A549 (cell line): ENCODE measurements at regions not wholly inside any gene's neighbourhood (a gene's known extent, or its start where the extent isn't known, plus 50 kb on each side); places are given as distances from the start of the nearest gene placed in this dataset.

ENCODE experiments used
- ATAC-seq, 2 experiments: fragments of 200-7000 bp in 1 of 2; fragments of >200 bp in 1 of 2; cut with Nextera tagmentation in 1 of 2; cut with Tn5 transposase in 1 of 2; 3 replicates each; pipeline versions ENCODE4 v1.8.0 to v1.9.1; 2018 to 2020; ENCODE audit warnings: mild to moderate bottlenecking in 1 of 2, moderate library complexity in 1 of 2
- CTCF ChIA-PET: fragments of 300-600 bp; sonication (Branson Sonifier 250); formaldehyde crosslinking; extraction: SDS; loops from one replicate; lab custom pipeline; 2021; ENCODE audit warnings: antibody characterized with exemption, inconsistent platforms; lab: Yijun Ruan, JAX
- POLR2A ChIA-PET: fragments of 350-600 bp; formaldehyde crosslinking; extraction: SDS; loops from one replicate; lab custom pipeline; 2021; ENCODE audit warnings: antibody characterized with exemption, inconsistent platforms; lab: Yijun Ruan, JAX
- DNase-seq, 2 experiments: peaks; one replicate each; pipeline versions ENCODE4 v3.0.0 to v3.0.0-alpha.2; 2011 to 2016; ENCODE audit warnings: low read depth in 1 of 2, low spot score in 1 of 2
- FAIRE-seq: peaks from 2 replicates; lab custom pipeline; 2011; peaks lifted over from hg19 to GRCh38; lab: Jason Lieb, UNC
- H3K27ac ChIP-seq, 2 experiments: fragments of >200 bp; sonication (Bioruptor Twin); formaldehyde crosslinking; 3 replicates each; pipeline ENCODE4 v1.5.1; 2016 to 2017
- H3K4me1 ChIP-seq: fragments of >200 bp; sonication (Bioruptor Twin); formaldehyde crosslinking; 3 replicates; pipeline ENCODE4 v1.6.1; 2016
- H3K4me2 ChIP-seq: fragments of >200 bp; sonication (Bioruptor Twin); formaldehyde crosslinking; 3 replicates; pipeline ENCODE4 v1.6.1; 2016
- H3K4me3 ChIP-seq: fragments of >200 bp; sonication (Bioruptor Twin); formaldehyde crosslinking; 3 replicates; pipeline ENCODE4 v1.5.1; 2016
- H3K9me3 ChIP-seq: fragments of >200 bp; sonication (Bioruptor Twin); formaldehyde crosslinking; 3 replicates; pipeline ENCODE4 v1.6.1; 2016
- BHLHE40 ChIP-seq: IDR thresholded peaks from 2 replicates; pipeline ENCODE4 v1.6.1; 2012; ENCODE audit warnings: low read depth, low read length, inconsistent platforms
- CEBPB ChIP-seq, 2 experiments: fragments of >200 bp in 1 of 2; sonication (Bioruptor Twin) in 1 of 2; formaldehyde crosslinking in 1 of 2; IDR thresholded peaks; 2 replicates each; pipeline ENCODE4 v1.6.1; 2012 to 2016
- CHD2 ChIP-seq: fragments of 150-350 bp; IDR thresholded peaks from 2 replicates; pipeline ENCODE4 v1.6.1; 2014; ENCODE audit warnings: low read length; ENCODE audit not compliant: partially characterized antibody
- EHF ChIP-seq: fragments of 250-450 bp; sonication (Bioruptor Pico); IDR thresholded peaks from 2 replicates; pipeline ENCODE4 v1.5.0; 2020; ENCODE audit warnings: mild to moderate bottlenecking
- EP300 ChIP-seq, 2 experiments: fragments of >200 bp; sonication (Bioruptor Twin); formaldehyde crosslinking; IDR thresholded peaks; 2 replicates in 1 of 2; 3 replicates in 1 of 2; pipeline ENCODE4 v1.6.1; 2016 to 2017
- ESRRA ChIP-seq: fragments of 150-350 bp; IDR thresholded peaks from 2 replicates; pipeline ENCODE4 v1.6.1; 2014; ENCODE audit warnings: mild to moderate bottlenecking, low read length, borderline replicate concordance
- FOSB ChIP-seq: fragments of 250-450 bp; sonication (Bioruptor Pico); IDR thresholded peaks from 2 replicates; pipeline ENCODE4 v1.5.0; 2020; ENCODE audit warnings: mild to moderate bottlenecking, moderate library complexity
- FOSL2 ChIP-seq, 2 experiments: fragments of 450-650 bp in 1 of 2; fragments of >200 bp in 1 of 2; sonication (Bioruptor Twin) in 1 of 2; formaldehyde crosslinking; IDR thresholded peaks; 2 replicates each; pipeline versions ENCODE4 v1.5.0 to v1.6.1; 2016 to 2020; ENCODE audit warnings: mild to moderate bottlenecking in 1 of 2, moderate library complexity in 1 of 2
- FOXS1 ChIP-seq: fragments of 250-450 bp; sonication (Bioruptor Pico); IDR thresholded peaks from 2 replicates; pipeline ENCODE4 v1.5.0; 2020; ENCODE audit warnings: mild to moderate bottlenecking, moderate library complexity
- HDAC2 ChIP-seq: fragments of 200-600 bp; sonication (generic); IDR thresholded peaks from 2 replicates; pipeline ENCODE4 v1.6.1; 2016
- JUNB ChIP-seq: fragments of >200 bp; sonication (Bioruptor Twin); formaldehyde crosslinking; IDR thresholded peaks from 2 replicates; pipeline ENCODE4 v1.6.1; 2016
- MAFK ChIP-seq: fragments of 450-650 bp; IDR thresholded peaks from 2 replicates; pipeline ENCODE4 v1.6.1; 2014; ENCODE audit not compliant: partially characterized antibody
- MAZ ChIP-seq: fragments of 150-350 bp; IDR thresholded peaks from 2 replicates; pipeline ENCODE4 v1.6.1; 2014; ENCODE audit warnings: antibody characterized with exemption, low read depth, low read length, borderline replicate concordance
- RAD21 ChIP-seq, 2 experiments: fragments of >200 bp in 1 of 2; sonication (Bioruptor Twin) in 1 of 2; formaldehyde crosslinking in 1 of 2; IDR thresholded peaks in 1 of 2; conservative IDR thresholded peaks in 1 of 2; 2 replicates in 1 of 2; 3 replicates in 1 of 2; pipeline ENCODE4 v1.6.1; 2012 to 2018; ENCODE audit warnings: inconsistent platforms in 1 of 2
- TFCP2L1 ChIP-seq: fragments of 250-450 bp; sonication (Bioruptor Pico); IDR thresholded peaks from 2 replicates; pipeline ENCODE4 v1.5.0; 2021; ENCODE audit warnings: mild to moderate bottlenecking
- ZFP36 ChIP-seq: fragments of 450-650 bp; IDR thresholded peaks from 2 replicates; pipeline ENCODE4 v1.6.1; 2014; ENCODE audit warnings: borderline replicate concordance; ENCODE audit not compliant: partially characterized antibody
- ZNF302 ChIP-seq: fragments of 250-450 bp; sonication (Bioruptor Pico); IDR thresholded peaks from 2 replicates; pipeline ENCODE4 v1.9.0; 2021; ENCODE audit warnings: inconsistent platforms, mild to moderate bottlenecking, moderate library complexity
- WGBS: methylation state at CpG from one replicate; pipeline ENCODE4 v1.1.6; 2017; ENCODE audit errors: missing lambda C conversion rate; 5-methylcytosine and 5-hydroxymethylcytosine counted together
- TF ChIP-seq, protein P1 (sequence below): IDR thresholded peaks from 2 replicates; pipeline ENCODE4 v1.6.1; 2012
- TF ChIP-seq, protein P2 (sequence below): fragments of >200 bp; sonication (Bioruptor Twin); formaldehyde crosslinking; IDR thresholded peaks from 3 replicates; pipeline ENCODE4 v1.6.1; 2016
- TF ChIP-seq, protein P3 (sequence below): fragments of >200 bp; sonication (Bioruptor Twin); formaldehyde crosslinking; IDR thresholded peaks from 2 replicates; pipeline ENCODE4 v1.6.1; 2016
- TF ChIP-seq, protein P4 (sequence below): fragments of 200-600 bp; sonication (generic); IDR thresholded peaks from 2 replicates; pipeline ENCODE4 v1.6.1; 2016; ENCODE audit warnings: antibody characterized with exemption, mild to moderate bottlenecking, moderate library complexity

DNA sequence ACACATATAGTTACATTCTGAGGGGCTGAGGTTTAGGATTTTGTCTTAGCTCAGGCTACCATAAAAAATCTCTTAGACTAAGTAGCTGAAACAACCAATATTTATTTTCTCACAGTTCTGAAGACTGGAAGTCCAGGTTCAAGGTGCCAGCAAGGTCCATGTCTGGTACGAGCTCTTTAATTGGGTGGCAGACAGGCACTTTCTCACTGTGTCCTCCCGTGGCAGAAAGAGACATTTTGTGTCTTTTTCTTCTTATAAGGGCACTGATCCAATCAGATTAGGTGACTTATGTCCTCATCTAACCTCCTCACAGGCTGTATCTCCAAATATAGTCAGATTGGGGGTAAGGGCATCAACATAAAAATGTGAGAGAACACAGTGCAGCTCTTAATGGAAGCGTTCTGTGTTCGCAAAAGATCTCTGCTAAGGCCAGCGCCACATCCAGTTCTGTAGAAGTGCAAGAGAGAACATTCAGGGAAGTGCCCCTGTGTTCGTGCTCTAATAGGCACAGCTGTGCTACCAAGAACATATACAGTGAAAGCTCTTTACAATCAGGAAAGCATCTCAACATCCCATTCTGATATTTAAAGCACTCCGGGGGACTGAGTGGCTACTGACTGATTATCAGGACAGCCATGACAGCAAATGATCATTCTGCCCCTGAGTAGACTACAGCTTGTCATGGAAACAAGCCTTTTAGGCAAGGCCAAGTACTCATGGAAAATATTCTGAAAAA, 819.2 kb downstream of the LIG4 start:
- no peak for FAIRE-seq

DNA sequence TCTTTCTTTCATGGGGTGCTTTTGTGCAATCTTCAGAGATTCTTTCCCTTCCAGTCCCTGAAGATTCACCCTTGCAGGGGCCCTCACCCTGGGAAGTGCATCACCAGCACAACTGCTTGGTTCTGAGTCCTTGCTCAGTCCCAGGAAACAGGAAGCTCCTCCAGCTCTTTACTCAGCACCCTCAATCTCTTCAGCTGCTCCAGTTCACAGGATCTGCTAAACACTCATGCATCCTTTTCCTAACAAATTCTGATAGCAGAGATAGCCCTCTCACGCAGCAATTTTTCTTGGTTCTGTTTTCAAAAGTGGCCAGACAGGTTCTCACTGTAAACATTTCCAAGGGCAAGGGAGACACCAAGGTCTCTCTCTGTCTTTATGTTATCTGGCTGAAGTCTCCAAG, 823.1 kb downstream of the LIG4 start:
- no peak for ATAC-seq
- TF ChIP-seq, protein P1, sequence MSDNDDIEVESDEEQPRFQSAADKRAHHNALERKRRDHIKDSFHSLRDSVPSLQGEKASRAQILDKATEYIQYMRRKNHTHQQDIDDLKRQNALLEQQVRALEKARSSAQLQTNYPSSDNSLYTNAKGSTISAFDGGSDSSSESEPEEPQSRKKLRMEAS, result no peak
- TF ChIP-seq, protein P2, sequence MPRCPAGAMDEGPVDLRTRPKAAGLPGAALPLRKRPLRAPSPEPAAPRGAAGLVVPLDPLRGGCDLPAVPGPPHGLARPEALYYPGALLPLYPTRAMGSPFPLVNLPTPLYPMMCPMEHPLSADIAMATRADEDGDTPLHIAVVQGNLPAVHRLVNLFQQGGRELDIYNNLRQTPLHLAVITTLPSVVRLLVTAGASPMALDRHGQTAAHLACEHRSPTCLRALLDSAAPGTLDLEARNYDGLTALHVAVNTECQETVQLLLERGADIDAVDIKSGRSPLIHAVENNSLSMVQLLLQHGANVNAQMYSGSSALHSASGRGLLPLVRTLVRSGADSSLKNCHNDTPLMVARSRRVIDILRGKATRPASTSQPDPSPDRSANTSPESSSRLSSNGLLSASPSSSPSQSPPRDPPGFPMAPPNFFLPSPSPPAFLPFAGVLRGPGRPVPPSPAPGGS, result no peak
- TF ChIP-seq, protein P3, sequence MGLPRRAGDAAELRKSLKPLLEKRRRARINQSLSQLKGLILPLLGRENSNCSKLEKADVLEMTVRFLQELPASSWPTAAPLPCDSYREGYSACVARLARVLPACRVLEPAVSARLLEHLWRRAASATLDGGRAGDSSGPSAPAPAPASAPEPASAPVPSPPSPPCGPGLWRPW, result no peak
- ChIA-PET POLR2A (no interaction called here), CTCF (no interaction called here)
- Histone ChIP-seq H3K4me3 (no peak overlapping the region), H3K4me2 (no peak overlapping the region), H3K4me1 (no peaks in the 10 kb centered on the region), H3K9me3 (no peaks in the 10 kb centered on the region), H3K27ac (no peak overlapping the region)
- whole genome bisulfite sequencing, result 0% methylated on average over 1 of the region's 1 CpG
- no peak for DNase-seq
- no peak for FAIRE-seq

More for the DNA sequence above, 819.2 kb downstream of the LIG4 start:
- H3K4me2 ChIP-seq, result no peak overlapping the region
- POLR2A ChIA-PET, result no interaction called here
- no peak for ATAC-seq
- no peak overlapping the region for H3K4me3 ChIP-seq
- WGBS, result 13% methylated on average over 7 of the region's 7 CpGs
- H3K27ac ChIP-seq, result no peak overlapping the region
- no peak for DNase-seq
- H3K9me3 ChIP-seq, result no peaks in the 10 kb centered on the region
- no peaks in the 10 kb centered on the region for H3K4me1 ChIP-seq
- TF ChIP-seq EHF (CRISPR knock-in tag), result no peak
- no peak for TF ChIP-seq EP300 (IDR thresholded peaks at IDR 0.05)
- no peak for TF ChIP-seq ZNF302 (CRISPR knock-in tag)
- no peak for TF ChIP-seq RAD21 (conservative IDR thresholded peaks at IDR 0.05 in 1 of 2, IDR thresholded peaks at IDR 0.05 in 1 of 2)
- no peak for TF ChIP-seq BHLHE40
- TF ChIP-seq CEBPB (IDR thresholded peaks at IDR 0.05), result no peak
- TF ChIP-seq TFCP2L1 (CRISPR knock-in tag), result no peak
- TF ChIP-seq JUNB, result no peak
- TF ChIP-seq CHD2, result no peak
- TF ChIP-seq MAZ, result no peak
- TF ChIP-seq, protein P4, sequence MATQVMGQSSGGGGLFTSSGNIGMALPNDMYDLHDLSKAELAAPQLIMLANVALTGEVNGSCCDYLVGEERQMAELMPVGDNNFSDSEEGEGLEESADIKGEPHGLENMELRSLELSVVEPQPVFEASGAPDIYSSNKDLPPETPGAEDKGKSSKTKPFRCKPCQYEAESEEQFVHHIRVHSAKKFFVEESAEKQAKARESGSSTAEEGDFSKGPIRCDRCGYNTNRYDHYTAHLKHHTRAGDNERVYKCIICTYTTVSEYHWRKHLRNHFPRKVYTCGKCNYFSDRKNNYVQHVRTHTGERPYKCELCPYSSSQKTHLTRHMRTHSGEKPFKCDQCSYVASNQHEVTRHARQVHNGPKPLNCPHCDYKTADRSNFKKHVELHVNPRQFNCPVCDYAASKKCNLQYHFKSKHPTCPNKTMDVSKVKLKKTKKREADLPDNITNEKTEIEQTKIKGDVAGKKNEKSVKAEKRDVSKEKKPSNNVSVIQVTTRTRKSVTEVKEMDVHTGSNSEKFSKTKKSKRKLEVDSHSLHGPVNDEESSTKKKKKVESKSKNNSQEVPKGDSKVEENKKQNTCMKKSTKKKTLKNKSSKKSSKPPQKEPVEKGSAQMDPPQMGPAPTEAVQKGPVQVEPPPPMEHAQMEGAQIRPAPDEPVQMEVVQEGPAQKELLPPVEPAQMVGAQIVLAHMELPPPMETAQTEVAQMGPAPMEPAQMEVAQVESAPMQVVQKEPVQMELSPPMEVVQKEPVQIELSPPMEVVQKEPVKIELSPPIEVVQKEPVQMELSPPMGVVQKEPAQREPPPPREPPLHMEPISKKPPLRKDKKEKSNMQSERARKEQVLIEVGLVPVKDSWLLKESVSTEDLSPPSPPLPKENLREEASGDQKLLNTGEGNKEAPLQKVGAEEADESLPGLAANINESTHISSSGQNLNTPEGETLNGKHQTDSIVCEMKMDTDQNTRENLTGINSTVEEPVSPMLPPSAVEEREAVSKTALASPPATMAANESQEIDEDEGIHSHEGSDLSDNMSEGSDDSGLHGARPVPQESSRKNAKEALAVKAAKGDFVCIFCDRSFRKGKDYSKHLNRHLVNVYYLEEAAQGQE, result no peak
- no peak for TF ChIP-seq ZFP36
- no peak for TF ChIP-seq FOXS1 (CRISPR knock-in tag)
- no peak for TF ChIP-seq ESRRA
- TF ChIP-seq HDAC2, result no peak
- no peak for TF ChIP-seq FOSL2 (IDR thresholded peaks at IDR 0.05)
- no peak for TF ChIP-seq FOSL2 (CRISPR knock-in tag; IDR thresholded peaks at IDR 0.05)
- TF ChIP-seq, all 56 proteins: peak for 0
- CTCF ChIA-PET, result no interaction called here

DNA sequence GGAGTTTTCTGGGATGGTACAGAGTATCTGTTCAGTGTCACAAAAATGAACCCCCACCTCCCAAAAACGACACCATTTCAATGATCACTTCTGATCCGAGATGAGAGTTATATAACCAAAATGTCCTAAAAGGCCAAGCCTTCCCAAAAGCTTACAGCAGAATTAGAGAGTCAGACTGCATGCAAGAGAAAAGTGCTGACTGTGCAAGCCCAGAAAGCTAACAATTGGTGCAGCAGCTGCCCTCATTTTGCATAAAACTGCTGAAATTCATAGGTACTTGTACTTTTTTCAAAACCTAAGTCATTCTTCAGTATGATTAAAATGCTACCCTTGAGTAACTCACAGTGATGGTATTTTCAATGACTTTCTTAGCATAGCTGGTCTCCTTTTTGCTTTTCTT, 819.6 kb upstream of the ARGLU1 start:
- H3K4me1 ChIP-seq, result no peaks in the 10 kb centered on the region
- TF ChIP-seq MAFK (peak; percentile 76), FOSB (CRISPR knock-in tag) (no peak)
- TF ChIP-seq, all 56 proteins: peak for 1
- POLR2A ChIA-PET, result no interaction called here
- Histone ChIP-seq H3K4me2 (no peak overlapping the region), H3K9me3 (no peaks in the 10 kb centered on the region), H3K27ac (no peak overlapping the region), H3K4me3 (no peak overlapping the region)
- WGBS, result 0% methylated on average over 2 of the region's 2 CpGs
- FAIRE-seq, result no peak
- CTCF ChIA-PET, result no interaction called here
- no peak for DNase-seq
- ATAC-seq, result no peak
